CD14-positive monocyte (primary cell): ENCODE measurements at regions not wholly inside any gene's neighbourhood (a gene's known extent, or its start where the extent isn't known, plus 50 kb on each side); places are given as distances from the start of the nearest gene placed in this dataset.

Experiments
- DNase-seq, 3 donors: peaks; one replicate each; pipeline ENCODE4 v3.0.0-alpha.2; 2011 to 2022
- H2AFZ ChIP-seq: 2 replicates; pipeline ENCODE4 v1.6.0; 2012; ENCODE audit warnings: mild to moderate bottlenecking, low read depth, low read length, inconsistent platforms; ENCODE audit not compliant: insufficient read depth, poor library complexity, severe bottlenecking
- H3K27ac ChIP-seq, 2 donors: 1 replicate in 1 of 2; 2 replicates in 1 of 2; pipeline ENCODE4 v1.5.1; 2012 to 2013; ENCODE audit warnings: low read length in 2 of 2, control low read depth in 1 of 2, inconsistent platforms in 1 of 2, low read depth in 1 of 2, mild to moderate bottlenecking in 1 of 2
- H3K27me3 ChIP-seq, 2 donors: one replicate each; pipeline versions ENCODE4 v1.6.0 to v1.6.1; 2011 to 2013; ENCODE audit warnings: low read length in 2 of 2; ENCODE audit not compliant: control insufficient read depth in 2 of 2, insufficient read depth in 2 of 2
- H3K36me3 ChIP-seq, 2 donors: replicated peaks in 1 of 2; 1 replicate in 1 of 2; 2 replicates in 1 of 2; pipeline versions ENCODE4 v1.5.1 to v1.6.1; 2012 to 2013; ENCODE audit warnings: low read length in 2 of 2, control low read depth in 1 of 2, inconsistent platforms in 1 of 2, mild to moderate bottlenecking in 1 of 2; ENCODE audit not compliant: insufficient read depth in 2 of 2, control insufficient read depth in 1 of 2
- H3K4me1 ChIP-seq, 2 donors: 1 replicate in 1 of 2; 2 replicates in 1 of 2; pipeline versions ENCODE4 v1.5.1 to v1.6.1; 2012 to 2013; ENCODE audit warnings: low read length in 2 of 2, control low read depth in 1 of 2, inconsistent platforms in 1 of 2, mild to moderate bottlenecking in 1 of 2, moderate library complexity in 1 of 2; ENCODE audit not compliant: insufficient read depth in 2 of 2, control insufficient read depth in 1 of 2
- H3K4me2 ChIP-seq: replicated peaks from 2 replicates; pipeline ENCODE3; 2012; ENCODE audit warnings: low read length, moderate library complexity, mild to moderate bottlenecking; ENCODE audit not compliant: poor library complexity, severe bottlenecking; ENCODE audit errors: extremely low read depth
- H3K4me3 ChIP-seq, 3 experiments: fragments of 200-600 bp in 1 of 3; sonication (generic) in 1 of 3; replicated peaks in 1 of 3; 1 replicate in 2 of 3; 2 replicates in 1 of 3; pipeline ENCODE4 v1.5.1; 2011 to 2013; ENCODE audit warnings: low read length in 3 of 3, mild to moderate bottlenecking in 3 of 3, control low read depth in 2 of 3, low read depth in 2 of 3, inconsistent platforms in 1 of 3, moderate library complexity in 1 of 3
- H3K79me2 ChIP-seq: 2 replicates; pipeline ENCODE4 v1.6.0; 2012; ENCODE audit warnings: mild to moderate bottlenecking, control low read depth, inconsistent platforms, low read length, moderate library complexity; ENCODE audit not compliant: insufficient read depth
- H3K9ac ChIP-seq: 2 replicates; pipeline ENCODE4 v1.6.0; 2017; ENCODE audit warnings: low read length, mild to moderate bottlenecking; ENCODE audit not compliant: insufficient read depth, poor library complexity, severe bottlenecking
- H3K9me3 ChIP-seq, 2 donors: replicated peaks in 1 of 2; 1 replicate in 1 of 2; 2 replicates in 1 of 2; pipeline versions ENCODE4 v1.5.1 to v1.6.1; 2012 to 2013; ENCODE audit warnings: low read length in 2 of 2, control low read depth in 1 of 2; ENCODE audit not compliant: control insufficient read depth in 1 of 2, insufficient read depth in 1 of 2
- H4K20me1 ChIP-seq: 2 replicates; pipeline ENCODE4 v1.6.0; 2012; ENCODE audit warnings: mild to moderate bottlenecking, low read length, control low read depth, moderate library complexity; ENCODE audit not compliant: insufficient read depth
- H3K27ac Mint-ChIP-seq, 7 donors: one replicate each; pipeline ENCODE4 v1.8.0; 2020; ENCODE audit warnings: mild to moderate bottlenecking in 7 of 7, mixed read lengths in 7 of 7, moderate library complexity in 6 of 7, inconsistent platforms in 2 of 7
- H3K27me3 Mint-ChIP-seq, 3 donors: one replicate each; pipeline ENCODE4 v1.8.0; 2021 to 2022; ENCODE audit warnings: low read depth in 3 of 3, mild to moderate bottlenecking in 3 of 3, mixed read lengths in 3 of 3, moderate library complexity in 3 of 3, inconsistent platforms in 1 of 3
- H3K36me3 Mint-ChIP-seq, 2 donors: one replicate each; pipeline ENCODE4 v1.8.0; 2020; ENCODE audit warnings: mixed read lengths in 2 of 2, inconsistent platforms in 1 of 2, mild to moderate bottlenecking in 1 of 2
- H3K4me1 Mint-ChIP-seq: one replicate; pipeline ENCODE4 v1.8.0; 2020; ENCODE audit warnings: mild to moderate bottlenecking, mixed read lengths
- H3K4me3 Mint-ChIP-seq, 2 donors: one replicate each; pipeline ENCODE4 v1.8.0; 2020; ENCODE audit warnings: mild to moderate bottlenecking in 2 of 2, mixed read lengths in 2 of 2, moderate library complexity in 1 of 2
- H3K9me3 Mint-ChIP-seq, 7 donors: one replicate each; pipeline ENCODE4 v1.8.0; 2020 to 2022; ENCODE audit warnings: mixed read lengths in 7 of 7, mild to moderate bottlenecking in 6 of 7, moderate library complexity in 6 of 7, inconsistent platforms in 2 of 7
- WGBS: methylation state at CpG from one replicate; pipeline ENCODE4 v1.1.5; 2013; ENCODE audit warnings: missing lambda C conversion rate; ENCODE audit not compliant: insufficient coverage; 5-methylcytosine and 5-hydroxymethylcytosine counted together
- intact Hi-C, 2 donors: fragments of 100-400 bp; cut with micrococcal nuclease; formaldehyde crosslinking; loops; one replicate each; pipeline versions ENCODE4 v1.15.0 to v1.15.1; 2023
- TF ChIP-seq, protein P1 (sequence below): fragments of 200-600 bp; IDR thresholded peaks from one replicate; pipeline ENCODE4 v1.8.0; 2022; ENCODE audit warnings: antibody characterized with exemption, mild to moderate bottlenecking

DNA sequence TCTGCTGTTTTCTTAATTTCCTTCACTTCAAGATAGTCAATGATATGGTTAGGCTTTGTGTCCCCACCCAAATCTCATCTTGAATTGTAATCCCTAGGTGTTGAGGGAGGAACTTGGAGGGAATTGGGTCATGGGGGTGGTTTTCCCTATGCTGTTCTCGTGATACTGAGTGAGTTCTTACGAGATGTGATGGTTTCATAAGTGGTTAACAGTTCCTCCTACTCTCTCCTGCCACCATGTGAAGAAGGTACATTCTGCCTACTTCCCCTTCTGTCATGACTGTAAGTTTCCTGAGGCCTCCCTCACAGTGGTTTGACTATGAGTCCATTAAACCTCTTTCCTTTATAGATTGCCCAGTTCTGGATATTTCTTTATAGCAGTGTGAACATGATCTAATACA is 74.0 kb upstream of the SAMSN1 start:
- Histone ChIP-seq H3K4me2 (no peak overlapping the region), H4K20me1 (no peaks in the 10 kb centered on the region), H3K4me1 (no peaks in the 10 kb centered on the region), H3K9ac (no peak overlapping the region), H3K4me3 (no peak overlapping the region), H3K27me3 (no peaks in the 10 kb centered on the region), H2AFZ (no peak overlapping the region), H3K36me3 (no peaks in the 10 kb centered on the region), H3K27ac (no peak overlapping the region), H3K9me3 (peaks cover 14 to 18% of the 10 kb centered on the region in 2 donors), H3K79me2 (no peaks in the 10 kb centered on the region)
- H3K4me3 Mint-ChIP-seq, result no peak overlapping the region
- intact Hi-C loops, result no loop called here
- no peaks in the 10 kb centered on the region for H3K27me3 Mint-ChIP-seq
- TF ChIP-seq, protein P1, sequence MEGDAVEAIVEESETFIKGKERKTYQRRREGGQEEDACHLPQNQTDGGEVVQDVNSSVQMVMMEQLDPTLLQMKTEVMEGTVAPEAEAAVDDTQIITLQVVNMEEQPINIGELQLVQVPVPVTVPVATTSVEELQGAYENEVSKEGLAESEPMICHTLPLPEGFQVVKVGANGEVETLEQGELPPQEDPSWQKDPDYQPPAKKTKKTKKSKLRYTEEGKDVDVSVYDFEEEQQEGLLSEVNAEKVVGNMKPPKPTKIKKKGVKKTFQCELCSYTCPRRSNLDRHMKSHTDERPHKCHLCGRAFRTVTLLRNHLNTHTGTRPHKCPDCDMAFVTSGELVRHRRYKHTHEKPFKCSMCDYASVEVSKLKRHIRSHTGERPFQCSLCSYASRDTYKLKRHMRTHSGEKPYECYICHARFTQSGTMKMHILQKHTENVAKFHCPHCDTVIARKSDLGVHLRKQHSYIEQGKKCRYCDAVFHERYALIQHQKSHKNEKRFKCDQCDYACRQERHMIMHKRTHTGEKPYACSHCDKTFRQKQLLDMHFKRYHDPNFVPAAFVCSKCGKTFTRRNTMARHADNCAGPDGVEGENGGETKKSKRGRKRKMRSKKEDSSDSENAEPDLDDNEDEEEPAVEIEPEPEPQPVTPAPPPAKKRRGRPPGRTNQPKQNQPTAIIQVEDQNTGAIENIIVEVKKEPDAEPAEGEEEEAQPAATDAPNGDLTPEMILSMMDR, result no peak
- peaks cover 15 to 40% (median 31%) of the 10 kb centered on the region in 7 donors for H3K9me3 Mint-ChIP-seq
- no CpG with 5 or more reads among the region's 2 CpGs for WGBS
- peak; percentile 20 to 67 (median 22) for DNase-seq
- peaks cover 4 to 10% of the 10 kb centered on the region in 2 donors for H3K36me3 Mint-ChIP-seq
- H3K27ac Mint-ChIP-seq, result peak overlapping the region in 4 of 7 donors; percentile 15 to 81 (median 58)
- H3K4me1 Mint-ChIP-seq, result peaks cover 8% of the 10 kb centered on the region

DNA sequence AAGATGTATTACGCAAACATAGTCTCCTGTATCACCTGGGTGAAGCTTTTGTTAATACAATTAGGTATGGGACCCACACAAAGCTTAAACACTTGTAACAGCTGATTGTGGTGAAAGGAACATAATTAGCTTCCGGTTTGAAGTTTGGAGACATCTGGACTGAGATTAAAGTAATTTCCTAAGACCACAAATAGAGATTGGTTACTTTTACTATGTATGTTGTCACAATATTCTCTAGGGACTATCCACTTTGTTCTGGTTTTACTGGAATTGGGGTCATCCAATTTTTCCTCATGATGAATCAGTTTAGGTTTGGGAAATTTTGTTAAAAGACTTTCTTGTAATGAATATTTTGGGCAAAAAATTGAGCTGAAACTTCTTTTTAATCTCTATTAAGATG is 71.8 kb upstream of the SAMSN1 start:
- Mint-ChIP-seq H3K9me3 (peaks cover 10 to 29% (median 24%) of the 10 kb centered on the region in 7 donors), H3K27me3 (no peaks in the 10 kb centered on the region), H3K4me1 (peaks cover 8% of the 10 kb centered on the region), H3K36me3 (peaks cover 0 to 6% of the 10 kb centered on the region in 2 donors), H3K27ac (no peak overlapping the region), H3K4me3 (no peak overlapping the region)
- TF ChIP-seq, protein P1, result no peak
- Histone ChIP-seq H4K20me1 (no peaks in the 10 kb centered on the region), H3K27ac (no peak overlapping the region), H3K27me3 (no peaks in the 10 kb centered on the region), H3K4me2 (no peak overlapping the region), H3K79me2 (no peaks in the 10 kb centered on the region), H3K9me3 (peaks cover 14 to 18% of the 10 kb centered on the region in 2 donors), H3K9ac (no peak overlapping the region), H2AFZ (no peak overlapping the region), H3K4me3 (no peak overlapping the region), H3K4me1 (no peaks in the 10 kb centered on the region), H3K36me3 (no peaks in the 10 kb centered on the region)
- intact Hi-C loops, result no loop called here
- no CpG with 5 or more reads among the region's 2 CpGs for WGBS
- no peak for DNase-seq
